Peyer's patch (tissue), 4 donors: ENCODE measurements at regions not wholly inside any gene's neighbourhood (a gene's known extent, or its start where the extent isn't known, plus 50 kb on each side); places are given as distances from the start of the nearest gene placed in this dataset.

Experiments used
- DNase-seq, 3 donors: peaks; one replicate each; pipeline ENCODE4 v3.0.0-alpha.2; 2017 to 2019
- H3K27ac ChIP-seq, 4 donors: fragments of 200-600 bp; sonication (generic); one replicate each; pipeline ENCODE4 v1.5.1; 2016 to 2019
- H3K27me3 ChIP-seq, 2 donors: fragments of 200-600 bp; sonication (generic); one replicate each; pipeline ENCODE4 v1.5.1; 2019
- H3K36me3 ChIP-seq, 3 donors: fragments of 200-600 bp; sonication (generic); one replicate each; pipeline ENCODE4 v1.5.1; 2016 to 2019
- H3K4me1 ChIP-seq, 4 donors: fragments of 200-600 bp; sonication (generic); one replicate each; pipeline ENCODE4 v1.5.1; 2016 to 2019
- H3K4me3 ChIP-seq, 4 donors: fragments of 200-600 bp; sonication (generic); 1 replicate in 3 of 4; 2 replicates in 1 of 4; pipeline ENCODE4 v1.5.1; 2016 to 2019; ENCODE audit warnings: mild to moderate bottlenecking in 1 of 4
- H3K9me3 ChIP-seq, 4 donors: fragments of 200-600 bp; sonication (generic); one replicate each; pipeline ENCODE4 v1.5.1; 2016 to 2019; ENCODE audit warnings: mild to moderate bottlenecking in 1 of 4
- POLR2A ChIP-seq, 2 donors: fragments of 450-650 bp; IDR thresholded peaks; one replicate each; pipeline ENCODE4 v1.5.1; 2017; ENCODE audit warnings: antibody characterized with exemption in 2 of 2, mild to moderate bottlenecking in 2 of 2, moderate library complexity in 2 of 2
- TF ChIP-seq, protein P1 (sequence below), 6 experiments: fragments of 450-650 bp in 4 of 6; fragments of 200-600 bp in 2 of 6; sonication (generic) in 1 of 6; IDR thresholded peaks; one replicate each; pipeline ENCODE4 v1.5.1; 2017 to 2019; ENCODE audit warnings: antibody characterized with exemption in 6 of 6, mild to moderate bottlenecking in 3 of 6, moderate library complexity in 1 of 6

DNA sequence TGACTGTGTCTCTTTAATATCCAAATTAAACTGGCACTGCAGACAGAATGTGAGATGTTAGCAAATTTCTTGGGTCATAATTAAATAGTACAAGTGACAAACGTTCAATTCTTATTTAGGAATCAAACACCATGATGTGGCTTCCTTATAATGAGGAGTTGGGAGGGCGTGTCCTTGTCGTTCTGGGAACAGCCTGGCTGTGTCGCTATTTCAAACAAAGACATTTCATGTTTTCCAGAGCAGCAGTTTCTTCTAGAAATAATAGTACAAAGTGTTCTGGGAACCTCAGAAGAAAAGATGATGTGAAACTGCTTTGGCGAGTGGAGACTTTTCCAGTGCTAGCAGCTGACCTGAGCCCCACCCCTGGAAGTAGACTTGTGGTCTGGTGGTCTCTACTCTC lies 301.7 kb upstream of the N4BP1 start:
- no peak overlapping the region for H3K4me3 ChIP-seq
- H3K36me3 ChIP-seq, result no peaks in the 10 kb centered on the region
- H3K27ac ChIP-seq, result no peak overlapping the region
- no peak for DNase-seq
- H3K9me3 ChIP-seq, result no peaks in the 10 kb centered on the region
- H3K27me3 ChIP-seq, result no peaks in the 10 kb centered on the region
- TF ChIP-seq, protein P1, sequence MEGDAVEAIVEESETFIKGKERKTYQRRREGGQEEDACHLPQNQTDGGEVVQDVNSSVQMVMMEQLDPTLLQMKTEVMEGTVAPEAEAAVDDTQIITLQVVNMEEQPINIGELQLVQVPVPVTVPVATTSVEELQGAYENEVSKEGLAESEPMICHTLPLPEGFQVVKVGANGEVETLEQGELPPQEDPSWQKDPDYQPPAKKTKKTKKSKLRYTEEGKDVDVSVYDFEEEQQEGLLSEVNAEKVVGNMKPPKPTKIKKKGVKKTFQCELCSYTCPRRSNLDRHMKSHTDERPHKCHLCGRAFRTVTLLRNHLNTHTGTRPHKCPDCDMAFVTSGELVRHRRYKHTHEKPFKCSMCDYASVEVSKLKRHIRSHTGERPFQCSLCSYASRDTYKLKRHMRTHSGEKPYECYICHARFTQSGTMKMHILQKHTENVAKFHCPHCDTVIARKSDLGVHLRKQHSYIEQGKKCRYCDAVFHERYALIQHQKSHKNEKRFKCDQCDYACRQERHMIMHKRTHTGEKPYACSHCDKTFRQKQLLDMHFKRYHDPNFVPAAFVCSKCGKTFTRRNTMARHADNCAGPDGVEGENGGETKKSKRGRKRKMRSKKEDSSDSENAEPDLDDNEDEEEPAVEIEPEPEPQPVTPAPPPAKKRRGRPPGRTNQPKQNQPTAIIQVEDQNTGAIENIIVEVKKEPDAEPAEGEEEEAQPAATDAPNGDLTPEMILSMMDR (IDR thresholded peaks at IDR 0.05), result no peak
- no peak for TF ChIP-seq POLR2A (IDR thresholded peaks at IDR 0.05)
- H3K4me1 ChIP-seq, result no peaks in the 10 kb centered on the region

DNA sequence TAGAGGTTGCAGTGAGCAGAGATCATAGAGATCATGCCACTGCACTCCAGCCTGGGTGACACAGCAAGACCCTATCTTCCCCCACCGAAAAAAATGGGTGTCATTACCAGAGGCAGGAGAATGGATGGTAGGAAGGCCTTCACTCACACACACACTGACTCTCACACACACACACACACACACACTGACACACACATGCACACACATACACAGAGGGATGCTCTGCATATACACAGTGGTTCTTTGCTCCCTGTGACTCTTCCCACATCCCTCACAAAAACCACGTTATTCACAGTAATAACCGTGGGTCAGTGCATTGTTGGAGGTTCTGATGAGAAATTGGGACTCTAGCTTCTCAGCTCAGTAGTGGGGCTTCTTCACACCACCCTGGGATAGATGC lies 300.2 kb upstream of the N4BP1 start:
- no peaks in the 10 kb centered on the region for H3K36me3 ChIP-seq
- H3K4me1 ChIP-seq, result no peaks in the 10 kb centered on the region
- DNase-seq, result no peak
- no peaks in the 10 kb centered on the region for H3K27me3 ChIP-seq
- H3K4me3 ChIP-seq, result no peak overlapping the region
- no peak overlapping the region for H3K27ac ChIP-seq
- TF ChIP-seq POLR2A (IDR thresholded peaks at IDR 0.05), result no peak
- TF ChIP-seq, protein P1 (IDR thresholded peaks at IDR 0.05), result no peak
- no peaks in the 10 kb centered on the region for H3K9me3 ChIP-seq

DNA sequence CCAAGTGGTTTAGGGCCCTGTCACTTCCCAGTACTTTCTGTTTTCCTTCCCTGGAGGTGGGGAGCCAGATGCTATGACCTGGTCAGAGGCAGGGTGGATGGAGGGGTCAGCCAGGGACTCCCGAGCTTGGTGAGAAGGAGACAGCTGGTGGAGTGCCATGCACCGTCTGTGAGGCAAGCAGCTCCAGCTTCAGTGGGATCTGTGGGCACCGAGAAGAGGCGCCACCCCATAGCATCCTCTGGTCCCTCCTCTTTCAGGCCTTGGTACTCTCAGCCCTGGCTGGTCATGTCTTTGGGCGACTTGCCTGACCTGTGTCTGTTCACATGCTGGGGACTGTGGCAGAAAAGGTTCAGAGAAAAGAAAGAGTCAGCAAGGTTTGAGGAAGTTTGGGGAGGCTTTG lies 299.3 kb upstream of the N4BP1 start:
- no peaks in the 10 kb centered on the region for H3K4me1 ChIP-seq
- no peaks in the 10 kb centered on the region for H3K36me3 ChIP-seq
- H3K4me3 ChIP-seq, result no peak overlapping the region
- TF ChIP-seq POLR2A (IDR thresholded peaks at IDR 0.05), result no peak
- TF ChIP-seq, protein P1 (IDR thresholded peaks at IDR 0.05), result no peak
- no peaks in the 10 kb centered on the region for H3K27me3 ChIP-seq
- DNase-seq, result no peak
- no peak overlapping the region for H3K27ac ChIP-seq
- H3K9me3 ChIP-seq, result no peaks in the 10 kb centered on the region

DNA sequence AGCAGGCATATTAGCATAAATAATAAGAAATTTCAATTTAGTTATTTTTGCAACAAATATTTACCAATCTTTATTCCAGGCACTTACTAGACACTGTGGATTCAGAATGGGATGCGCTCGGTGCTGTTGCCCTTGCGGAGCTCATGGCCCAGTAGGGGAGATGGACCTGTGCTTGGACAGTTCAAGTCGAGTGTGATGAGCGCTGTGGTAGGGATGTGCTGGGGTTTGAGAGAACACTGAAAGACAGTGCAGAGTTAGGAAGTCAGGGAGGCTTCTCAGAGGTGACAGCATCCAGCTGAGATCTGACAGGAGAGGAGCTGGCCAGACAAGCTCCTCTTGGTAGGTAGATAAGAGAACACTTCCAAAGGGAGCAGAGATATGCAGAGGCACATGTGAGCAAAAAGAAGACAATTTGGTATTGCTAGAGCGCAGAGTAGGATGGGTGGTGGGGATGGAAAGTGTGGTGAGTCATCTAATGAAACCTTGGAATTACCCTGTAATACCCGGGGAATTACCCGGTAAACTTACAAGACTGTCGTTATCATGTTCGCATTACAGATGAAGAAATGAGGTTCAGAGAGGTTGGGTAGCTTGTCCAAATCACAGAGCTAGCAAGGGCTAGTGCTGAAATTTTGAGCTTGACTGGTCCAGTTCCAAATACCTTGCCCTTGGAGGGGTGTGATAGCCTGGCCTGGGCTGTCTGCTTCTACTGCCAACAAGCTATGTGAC lies 298.1 kb upstream of the N4BP1 start:
- Histone ChIP-seq H3K27me3 (no peaks in the 10 kb centered on the region), H3K4me1 (no peaks in the 10 kb centered on the region), H3K4me3 (no peak overlapping the region), H3K27ac (no peak overlapping the region), H3K9me3 (no peaks in the 10 kb centered on the region), H3K36me3 (no peaks in the 10 kb centered on the region)
- no peak for TF ChIP-seq POLR2A (IDR thresholded peaks at IDR 0.05)
- TF ChIP-seq, protein P1 (IDR thresholded peaks at IDR 0.05), result no peak
- DNase-seq, result no peak

DNA sequence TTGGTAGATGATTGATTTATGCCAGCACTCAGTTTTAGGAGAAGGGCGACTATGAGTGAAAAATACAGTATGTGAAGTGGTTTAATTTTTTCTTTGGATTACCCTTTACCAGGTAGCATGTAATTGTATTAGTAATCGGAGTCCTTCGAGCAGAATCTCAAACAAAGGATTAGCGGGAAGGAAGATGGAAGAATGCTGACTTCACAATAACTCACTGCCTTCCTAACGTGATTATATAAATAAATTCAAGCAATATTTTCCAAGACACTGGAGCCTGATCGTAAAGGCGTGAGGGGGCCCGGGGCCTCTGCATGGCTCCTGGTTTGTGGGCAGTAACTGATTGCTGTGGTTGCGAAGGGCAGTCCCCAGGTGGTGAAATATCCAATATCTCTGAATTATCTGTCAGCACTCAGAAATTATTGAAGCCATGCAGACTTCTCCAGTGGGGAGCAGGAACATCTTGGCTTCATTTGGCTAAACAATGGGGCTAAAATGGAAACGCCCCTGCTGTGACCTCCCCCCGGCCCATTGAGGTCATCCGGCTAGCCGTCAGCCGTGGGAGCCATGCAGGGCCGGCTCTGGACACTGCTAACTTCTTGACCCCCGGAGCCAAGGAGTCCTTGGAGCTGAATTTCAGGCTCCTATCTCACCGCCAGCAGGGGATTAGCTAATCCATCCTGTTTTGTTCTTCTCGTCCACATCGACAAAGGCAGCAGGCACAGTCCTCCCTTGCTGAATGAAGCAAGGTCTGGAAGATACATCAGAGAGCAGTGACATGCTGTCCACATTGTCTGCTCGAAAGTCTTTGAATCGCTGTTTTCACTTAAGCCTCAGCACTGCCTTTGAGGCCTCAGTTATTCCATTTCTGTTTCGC lies 295.9 kb upstream of the N4BP1 start:
- H3K36me3 ChIP-seq, result no peaks in the 10 kb centered on the region
- no peak for DNase-seq
- no peaks in the 10 kb centered on the region for H3K9me3 ChIP-seq
- H3K27me3 ChIP-seq, result no peaks in the 10 kb centered on the region
- no peak overlapping the region for H3K4me3 ChIP-seq
- H3K27ac ChIP-seq, result no peak overlapping the region
- no peak for TF ChIP-seq POLR2A (IDR thresholded peaks at IDR 0.05)
- TF ChIP-seq, protein P1 (IDR thresholded peaks at IDR 0.05), result no peak
- H3K4me1 ChIP-seq, result no peaks in the 10 kb centered on the region
